ENCODE measurements at regions not wholly inside any gene's neighbourhood (a gene's known extent, or its start where the extent isn't known, plus 50 kb on each side); places are given as distances from the start of the nearest gene placed in this dataset.

- TF ChIP-seq ADNP (tag; IDR thresholded peaks at IDR 0.05) (no peak), MLX (CRISPR knock-in tag; conservative IDR thresholded peaks at IDR 0.05) (no peak), RBM34 (IDR thresholded peaks at IDR 0.05; ENCODE audit: borderline replicate concordance, insufficient read depth, low read length) (no peak)
- TF ChIP-seq, protein P1, sequence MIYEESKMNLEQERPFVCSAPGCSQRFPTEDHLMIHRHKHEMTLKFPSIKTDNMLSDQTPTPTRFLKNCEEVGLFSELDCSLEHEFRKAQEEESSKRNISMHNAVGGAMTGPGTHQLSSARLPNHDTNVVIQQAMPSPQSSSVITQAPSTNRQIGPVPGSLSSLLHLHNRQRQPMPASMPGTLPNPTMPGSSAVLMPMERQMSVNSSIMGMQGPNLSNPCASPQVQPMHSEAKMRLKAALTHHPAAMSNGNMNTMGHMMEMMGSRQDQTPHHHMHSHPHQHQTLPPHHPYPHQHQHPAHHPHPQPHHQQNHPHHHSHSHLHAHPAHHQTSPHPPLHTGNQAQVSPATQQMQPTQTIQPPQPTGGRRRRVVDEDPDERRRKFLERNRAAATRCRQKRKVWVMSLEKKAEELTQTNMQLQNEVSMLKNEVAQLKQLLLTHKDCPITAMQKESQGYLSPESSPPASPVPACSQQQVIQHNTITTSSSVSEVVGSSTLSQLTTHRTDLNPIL (CRISPR knock-in tag; IDR thresholded peaks at IDR 0.05) = no peak
These were observed 526.0 kb downstream of the TLL1 start (continued) for GRCh38 chr4:166399021-166399420.

GRCh38 chr4:166400270-166400894, 527.3 kb downstream of the TLL1 start:
- CTCF ChIA-PET (ENCODE audit: low intra/inter-chr PET ratio) = no interaction called here

More at GRCh38 chr4:166400270-166400894, 527.3 kb downstream of the TLL1 start:
- ATAC-seq (no peak), DNase-seq (ENCODE audit: extremely low read depth in 1 of 4, low spot score in 3 of 4) (no peak), FAIRE-seq (no peak)
- 2% methylated on average over 5 of the region's 5 CpGs for WGBS (ENCODE audit: insufficient coverage, low coverage, missing lambda C conversion rate)
- in situ Hi-C loops (cut with MboI) (no loop called here), intact Hi-C loops (cut with micrococcal nuclease) (no loop called here)
- H3K27me3 ChIP-seq (ENCODE audit: control insufficient read depth in 2 of 2, insufficient read depth in 2 of 2, low read length in 2 of 2) = no peaks in the 10 kb centered on the region
- H3K4me3 ChIP-seq = no peak overlapping the region
- H3K9ac ChIP-seq (ENCODE audit: insufficient read depth in 1 of 2, low read depth in 2 of 2, low read length in 2 of 2) = no peak overlapping the region
- H2AFZ ChIP-seq (ENCODE audit: low read depth, low read length) = no peak overlapping the region
- no peaks in the 10 kb centered on the region for H3K4me1 ChIP-seq (replicated peaks in 1 of 2; ENCODE audit: control insufficient read depth in 2 of 2, insufficient read depth in 2 of 2, low read length in 2 of 2)
- no peak overlapping the region for H3K4me2 ChIP-seq (ENCODE audit: insufficient read depth, low read length)
- BruUV-seq (replicated peaks) = no TSS peak
- H3K36me3 ChIP-seq (ENCODE audit: control insufficient read depth, insufficient read depth, low read length) = no peaks in the 10 kb centered on the region
- no peaks in the 10 kb centered on the region for H4K20me1 ChIP-seq (replicated peaks; ENCODE audit: control insufficient read depth, insufficient read depth, low read length)
- TF ChIP-seq SMARCE1 (IDR thresholded peaks at IDR 0.05) (no peak), C11orf30 (IDR thresholded peaks at IDR 0.05; ENCODE audit: low read depth) (no peak), PHF20 (IDR thresholded peaks at IDR 0.05; ENCODE audit: partially characterized antibody) (no peak), RAD21 (CRISPR knock-in tag; conservative IDR thresholded peaks at IDR 0.05 in 1 of 2, IDR thresholded peaks at IDR 0.05 in 1 of 2) (no peak), CTBP1 (IDR thresholded peaks at IDR 0.05; ENCODE audit: borderline replicate concordance) (no peak), CLOCK (CRISPR knock-in tag; IDR thresholded peaks at IDR 0.05; ENCODE audit: borderline replicate concordance) (no peak), KDM4B (IDR thresholded peaks at IDR 0.05; ENCODE audit: borderline replicate concordance in 2 of 2, low read depth in 1 of 2) (no peak), POLR3A (IDR thresholded peaks at IDR 0.05; ENCODE audit: borderline replicate concordance, extremely low read depth, insufficient read depth, insufficient read length) (no peak), EWSR1 (IDR thresholded peaks at IDR 0.05; ENCODE audit: borderline replicate concordance, low read depth, partially characterized antibody) (no peak), SP2 (IDR thresholded peaks at IDR 0.05; ENCODE audit: extremely low read depth, low read depth, low read length, poor library complexity, severe bottlenecking) (no peak)
- POLR2A ChIA-PET = no interaction called here
- no peaks in the 10 kb centered on the region for H3K9me1 ChIP-seq (ENCODE audit: control insufficient read depth, insufficient read depth, low read length)
- H3K9me3 ChIP-seq (replicated peaks; ENCODE audit: control insufficient read depth, insufficient read depth, low read depth, low read length) = no peaks in the 10 kb centered on the region; the same call in 1 of the 2 replicates
- H3K27ac ChIP-seq (ENCODE audit: extremely low read depth, low read depth, low read length) = no peak overlapping the region
- no peaks in the 10 kb centered on the region for H3K79me2 ChIP-seq (ENCODE audit: control insufficient read depth, insufficient read depth, low read length)
